IgD-negative memory B cell (primary cell): ENCODE measurements at regions not wholly inside any gene's neighbourhood (a gene's known extent, or its start where the extent isn't known, plus 50 kb on each side); places are given as distances from the start of the nearest gene placed in this dataset.

ENCODE experiments used
- H3K27ac Mint-ChIP-seq, 3 donors: one replicate each; pipeline ENCODE4 v1.8.0; 2020 to 2022; ENCODE audit warnings: mild to moderate bottlenecking in 3 of 3, mixed read lengths in 3 of 3, moderate library complexity in 1 of 3
- H3K27me3 Mint-ChIP-seq: one replicate; pipeline ENCODE4 v1.8.0; 2021; ENCODE audit warnings: mixed read lengths
- H3K36me3 Mint-ChIP-seq: one replicate; pipeline ENCODE4 v1.8.0; 2020; ENCODE audit warnings: mild to moderate bottlenecking, mixed read lengths
- H3K4me1 Mint-ChIP-seq, 3 donors: one replicate each; pipeline ENCODE4 v1.8.0; 2020 to 2022; ENCODE audit warnings: mixed read lengths in 3 of 3, mild to moderate bottlenecking in 1 of 3
- H3K4me3 Mint-ChIP-seq, 4 donors: one replicate each; pipeline ENCODE4 v1.8.0; 2020 to 2022; ENCODE audit warnings: mild to moderate bottlenecking in 4 of 4, mixed read lengths in 4 of 4, moderate library complexity in 3 of 4
- H3K9me3 Mint-ChIP-seq, 3 donors: one replicate each; pipeline ENCODE4 v1.8.0; 2020 to 2021; ENCODE audit warnings: mixed read lengths in 3 of 3, mild to moderate bottlenecking in 1 of 3

- Mint-ChIP-seq H3K9me3 (no peaks in the 10 kb centered on the region), H3K27me3 (peaks cover 4% of the 10 kb centered on the region), H3K27ac (no peak overlapping the region), H3K4me3 (no peak overlapping the region), H3K4me1 (peaks cover 0 to 2% (median 0%) of the 10 kb centered on the region in 3 donors), H3K36me3 (no peaks in the 10 kb centered on the region)
Observed at GRCh38 chr5:135233477-135233876, 165.6 kb downstream of the MACROH2A1 start.

- H3K36me3 Mint-ChIP-seq = no peaks in the 10 kb centered on the region
- H3K4me3 Mint-ChIP-seq = no peak overlapping the region
- H3K4me1 Mint-ChIP-seq = peaks cover 0 to 2% (median 0%) of the 10 kb centered on the region in 3 donors
- H3K27me3 Mint-ChIP-seq = peaks cover 2% of the 10 kb centered on the region
- no peaks in the 10 kb centered on the region for H3K9me3 Mint-ChIP-seq
- H3K27ac Mint-ChIP-seq = no peak overlapping the region
Observed at GRCh38 chr5:135232958-135233357, 166.1 kb downstream of the MACROH2A1 start.

- Mint-ChIP-seq H3K27me3 (peaks cover 4% of the 10 kb centered on the region), H3K27ac (no peak overlapping the region), H3K4me1 (peaks cover 0 to 2% (median 0%) of the 10 kb centered on the region in 3 donors), H3K36me3 (no peaks in the 10 kb centered on the region), H3K9me3 (no peaks in the 10 kb centered on the region), H3K4me3 (no peak overlapping the region)
Observed at GRCh38 chr5:135231289-135231688, 167.7 kb downstream of the MACROH2A1 start.

GRCh38 chr5:135230251-135230925 is 168.6 kb downstream of the MACROH2A1 start:
- no peaks in the 10 kb centered on the region for H3K9me3 Mint-ChIP-seq
- H3K4me1 Mint-ChIP-seq = peaks cover 0 to 2% (median 0%) of the 10 kb centered on the region in 3 donors
- H3K27me3 Mint-ChIP-seq = peaks cover 6% of the 10 kb centered on the region
- H3K4me3 Mint-ChIP-seq = no peak overlapping the region
- H3K27ac Mint-ChIP-seq = no peak overlapping the region
- no peaks in the 10 kb centered on the region for H3K36me3 Mint-ChIP-seq

- no peaks in the 10 kb centered on the region for H3K4me1 Mint-ChIP-seq
- H3K9me3 Mint-ChIP-seq = no peaks in the 10 kb centered on the region
- peaks cover 4% of the 10 kb centered on the region for H3K27me3 Mint-ChIP-seq
- H3K27ac Mint-ChIP-seq = no peak overlapping the region
- no peaks in the 10 kb centered on the region for H3K36me3 Mint-ChIP-seq
- H3K4me3 Mint-ChIP-seq = no peak overlapping the region
Observed at GRCh38 chr5:135229679-135230132, 169.3 kb downstream of the MACROH2A1 start.

GRCh38 chr5:135229122-135229521 is 169.9 kb downstream of the MACROH2A1 start:
- Mint-ChIP-seq H3K4me1 (no peaks in the 10 kb centered on the region), H3K27ac (no peak overlapping the region)

GRCh38 chr5:135228222-135228621 is 170.8 kb downstream of the MACROH2A1 start:
- Mint-ChIP-seq H3K4me3 (no peak overlapping the region), H3K36me3 (no peaks in the 10 kb centered on the region), H3K4me1 (no peaks in the 10 kb centered on the region), H3K9me3 (no peaks in the 10 kb centered on the region), H3K27me3 (peaks cover 4% of the 10 kb centered on the region), H3K27ac (no peak overlapping the region)

More at GRCh38 chr5:135229122-135229521, 169.9 kb downstream of the MACROH2A1 start:
- no peaks in the 10 kb centered on the region for H3K36me3 Mint-ChIP-seq
- no peaks in the 10 kb centered on the region for H3K9me3 Mint-ChIP-seq
- H3K27me3 Mint-ChIP-seq = peaks cover 4% of the 10 kb centered on the region
- H3K4me3 Mint-ChIP-seq = no peak overlapping the region

GRCh38 chr5:135227064-135228022 is 171.7 kb downstream of the MACROH2A1 start:
- H3K27me3 Mint-ChIP-seq = peaks cover 4% of the 10 kb centered on the region

GRCh38 chr5:135225856-135226560 is 173.0 kb downstream of the MACROH2A1 start:
- no peaks in the 10 kb centered on the region for H3K36me3 Mint-ChIP-seq
- peaks cover 4% of the 10 kb centered on the region for H3K27me3 Mint-ChIP-seq
- no peak overlapping the region for H3K27ac Mint-ChIP-seq
- no peaks in the 10 kb centered on the region for H3K4me1 Mint-ChIP-seq
- no peaks in the 10 kb centered on the region for H3K9me3 Mint-ChIP-seq
- no peak overlapping the region for H3K4me3 Mint-ChIP-seq

More at GRCh38 chr5:135227064-135228022, 171.7 kb downstream of the MACROH2A1 start:
- Mint-ChIP-seq H3K4me3 (no peak overlapping the region), H3K4me1 (no peaks in the 10 kb centered on the region), H3K9me3 (no peaks in the 10 kb centered on the region), H3K27ac (no peak overlapping the region), H3K36me3 (no peaks in the 10 kb centered on the region)

GRCh38 chr5:135223891-135224625 is 175.0 kb downstream of the MACROH2A1 start:
- Mint-ChIP-seq H3K9me3 (no peaks in the 10 kb centered on the region), H3K36me3 (no peaks in the 10 kb centered on the region), H3K27ac (no peak overlapping the region), H3K4me1 (no peaks in the 10 kb centered on the region), H3K4me3 (peak overlapping the region in 1 of 4 donors; percentile 69), H3K27me3 (peaks cover 4% of the 10 kb centered on the region)

- Mint-ChIP-seq H3K4me3 (no peak overlapping the region), H3K9me3 (no peaks in the 10 kb centered on the region), H3K27me3 (peaks cover 4% of the 10 kb centered on the region), H3K27ac (no peak overlapping the region), H3K36me3 (peaks cover 2% of the 10 kb centered on the region), H3K4me1 (no peaks in the 10 kb centered on the region)
Observed at GRCh38 chr5:135223404-135223803, 175.6 kb downstream of the MACROH2A1 start.

GRCh38 chr5:135222771-135223170 is 176.3 kb downstream of the MACROH2A1 start:
- H3K4me3 Mint-ChIP-seq = no peak overlapping the region
- no peaks in the 10 kb centered on the region for H3K9me3 Mint-ChIP-seq
- H3K27me3 Mint-ChIP-seq = peaks cover 4% of the 10 kb centered on the region
- H3K4me1 Mint-ChIP-seq = no peaks in the 10 kb centered on the region
- H3K27ac Mint-ChIP-seq = no peak overlapping the region
- peaks cover 2% of the 10 kb centered on the region for H3K36me3 Mint-ChIP-seq

GRCh38 chr5:135222171-135222681 is 176.8 kb downstream of the MACROH2A1 start:
- peaks cover 2% of the 10 kb centered on the region for H3K36me3 Mint-ChIP-seq
- peaks cover 4% of the 10 kb centered on the region for H3K27me3 Mint-ChIP-seq
- no peak overlapping the region for H3K27ac Mint-ChIP-seq

GRCh38 chr5:135221696-135222095 is 177.3 kb downstream of the MACROH2A1 start:
- Mint-ChIP-seq H3K4me3 (no peak overlapping the region), H3K27ac (no peak overlapping the region), H3K9me3 (no peaks in the 10 kb centered on the region), H3K36me3 (peaks cover 2% of the 10 kb centered on the region), H3K27me3 (peaks cover 2% of the 10 kb centered on the region), H3K4me1 (no peaks in the 10 kb centered on the region)

More at GRCh38 chr5:135222171-135222681, 176.8 kb downstream of the MACROH2A1 start:
- Mint-ChIP-seq H3K9me3 (no peaks in the 10 kb centered on the region), H3K4me1 (no peaks in the 10 kb centered on the region), H3K4me3 (no peak overlapping the region)
